Adrenal gland (tissue), 9 donors: ENCODE measurements at regions not wholly inside any gene's neighbourhood (a gene's known extent, or its start where the extent isn't known, plus 50 kb on each side); places are given as distances from the start of the nearest gene placed in this dataset.

Experiments
- DNase-seq, 7 donors: peaks; one replicate each; pipeline ENCODE4 v3.0.0-alpha.2; 2019 to 2020
- H3K27ac ChIP-seq, 5 donors: fragments of 200-600 bp; sonication (generic) in 4 of 5; 1 replicate in 3 of 5; 2 replicates in 2 of 5; pipeline versions ENCODE4 v1.5.1 to v1.8.0; 2016 to 2020; ENCODE audit warnings: mild to moderate bottlenecking in 1 of 5
- H3K27me3 ChIP-seq: fragments of 200-600 bp; 2 replicates; pipeline ENCODE4 v1.8.0; 2021
- H3K36me3 ChIP-seq, 2 donors: fragments of 200-600 bp; replicated peaks in 1 of 2; 1 replicate in 1 of 2; 2 replicates in 1 of 2; pipeline versions ENCODE4 v1.5.1 to v1.8.0; 2018 to 2022
- H3K4me1 ChIP-seq, 2 donors: fragments of 200-600 bp; replicated peaks in 1 of 2; 1 replicate in 1 of 2; 2 replicates in 1 of 2; pipeline versions ENCODE4 v1.5.1 to v1.8.0; 2018 to 2021
- H3K4me3 ChIP-seq, 4 donors: fragments of 200-600 bp; sonication (generic) in 3 of 4; one replicate each; pipeline ENCODE4 v1.5.1; 2016 to 2018
- H3K9me3 ChIP-seq, 3 donors: fragments of 200-600 bp; sonication (generic) in 1 of 3; replicated peaks in 1 of 3; 1 replicate in 2 of 3; 2 replicates in 1 of 3; pipeline versions ENCODE4 v1.5.1 to v1.8.0; 2016 to 2021
- CTCF ChIP-seq, 6 experiments: fragments of 450-650 bp in 4 of 6; fragments of 200-600 bp in 2 of 6; sonication (generic) in 1 of 6; IDR thresholded peaks; 1 replicate in 5 of 6; 2 replicates in 1 of 6; pipeline versions ENCODE4 v1.5.1 to v1.8.0; 2016 to 2021; ENCODE audit warnings: antibody characterized with exemption in 6 of 6, mild to moderate bottlenecking in 2 of 6, moderate library complexity in 1 of 6
- POLR2A ChIP-seq, 2 donors: fragments of 450-650 bp; IDR thresholded peaks; one replicate each; pipeline ENCODE4 v1.6.1; 2017; ENCODE audit warnings: antibody characterized with exemption in 2 of 2, mild to moderate bottlenecking in 2 of 2, moderate library complexity in 1 of 2
- WGBS, 4 donors: extraction: QIAGEN DNeasy Blood & Tissue Kit in 2 of 4; methylation state at CpG; one replicate each; pipeline versions ENCODE4 v1.1.5 to v1.1.7; 2013 to 2017; 5-methylcytosine and 5-hydroxymethylcytosine counted together
- intact Hi-C, 2 donors: fragments of 100-400 bp; cut with DNase I; formaldehyde crosslinking; loops; one replicate each; pipeline versions ENCODE4 v1.14.1 to v1.15.0; 2022 to 2023
- donor health status: healthy with polysubstance abuse.
- donor health status: Bipolar disorder and iron deficiency.
- donor health status: DM: yes; HTN: yes; CAD: no.
- donor health status: DM: no; HTN: no; CAD: no.
- donor health status: DM: no; HTN: no; CAD: no.

- TF ChIP-seq CTCF (IDR thresholded peaks at IDR 0.05) = no peak
- no peak for TF ChIP-seq POLR2A (IDR thresholded peaks at IDR 0.05)
- Histone ChIP-seq H3K9me3 (no peaks in the 10 kb centered on the region), H3K36me3 (no peaks in the 10 kb centered on the region), H3K27me3 (no peaks in the 10 kb centered on the region), H3K27ac (no peak overlapping the region), H3K4me3 (no peak overlapping the region), H3K4me1 (no peaks in the 10 kb centered on the region)
- intact Hi-C loops = no loop called here
- 40 to 52% (median 51%) methylated on average over 4 of the region's 4 CpGs for WGBS, 4 donors
- DNase-seq = peak in 1 of 7 donors; percentile 17
Measured at GRCh38 chr18:5738526-5738925, 156.8 kb downstream of the TMEM200C start.

- intact Hi-C loops = no loop called here
- 92 to 99% (median 93%) methylated on average over 7 of the region's 7 CpGs for WGBS, 4 donors
Measured at GRCh38 chr18:5732318-5732717, 163.0 kb downstream of the TMEM200C start.

GRCh38 chr18:5729983-5730699 lies 165.2 kb downstream of the TMEM200C start:
- Histone ChIP-seq H3K9me3 (no peaks in the 10 kb centered on the region), H3K4me3 (no peak overlapping the region), H3K4me1 (no peaks in the 10 kb centered on the region), H3K27me3 (no peaks in the 10 kb centered on the region), H3K27ac (no peak overlapping the region), H3K36me3 (no peaks in the 10 kb centered on the region)
- no peak for DNase-seq
- 70 to 83% (median 72%) methylated on average over 6 of the region's 6 CpGs for WGBS, 4 donors
- intact Hi-C loops = no loop called here
- TF ChIP-seq POLR2A (IDR thresholded peaks at IDR 0.05) (no peak), CTCF (IDR thresholded peaks at IDR 0.05) (no peak)

More at GRCh38 chr18:5732318-5732717, 163.0 kb downstream of the TMEM200C start:
- no peak for DNase-seq
- no peak overlapping the region for H3K4me3 ChIP-seq
- H3K27ac ChIP-seq = no peak overlapping the region
- no peaks in the 10 kb centered on the region for H3K9me3 ChIP-seq
- H3K27me3 ChIP-seq = no peaks in the 10 kb centered on the region
- H3K36me3 ChIP-seq = no peaks in the 10 kb centered on the region
- TF ChIP-seq POLR2A (IDR thresholded peaks at IDR 0.05) (no peak), CTCF (IDR thresholded peaks at IDR 0.05) (no peak)
- H3K4me1 ChIP-seq = no peaks in the 10 kb centered on the region

GRCh38 chr18:5728531-5728930 lies 166.8 kb downstream of the TMEM200C start:
- intact Hi-C loops = no loop called here
- Histone ChIP-seq H3K4me1 (no peaks in the 10 kb centered on the region), H3K9me3 (no peaks in the 10 kb centered on the region), H3K36me3 (no peaks in the 10 kb centered on the region), H3K27ac (no peak overlapping the region), H3K4me3 (no peak overlapping the region), H3K27me3 (no peaks in the 10 kb centered on the region)
- no peak for TF ChIP-seq CTCF (IDR thresholded peaks at IDR 0.05)
- no peak for TF ChIP-seq POLR2A (IDR thresholded peaks at IDR 0.05)
- no peak for DNase-seq
- 49 to 62% (median 54%) methylated on average over 5 of the region's 5 CpGs for WGBS, 4 donors
